ENCODE measurements at regions not wholly inside any gene's neighbourhood (a gene's known extent, or its start where the extent isn't known, plus 50 kb on each side); places are given as distances from the start of the nearest gene placed in this dataset.

DNA sequence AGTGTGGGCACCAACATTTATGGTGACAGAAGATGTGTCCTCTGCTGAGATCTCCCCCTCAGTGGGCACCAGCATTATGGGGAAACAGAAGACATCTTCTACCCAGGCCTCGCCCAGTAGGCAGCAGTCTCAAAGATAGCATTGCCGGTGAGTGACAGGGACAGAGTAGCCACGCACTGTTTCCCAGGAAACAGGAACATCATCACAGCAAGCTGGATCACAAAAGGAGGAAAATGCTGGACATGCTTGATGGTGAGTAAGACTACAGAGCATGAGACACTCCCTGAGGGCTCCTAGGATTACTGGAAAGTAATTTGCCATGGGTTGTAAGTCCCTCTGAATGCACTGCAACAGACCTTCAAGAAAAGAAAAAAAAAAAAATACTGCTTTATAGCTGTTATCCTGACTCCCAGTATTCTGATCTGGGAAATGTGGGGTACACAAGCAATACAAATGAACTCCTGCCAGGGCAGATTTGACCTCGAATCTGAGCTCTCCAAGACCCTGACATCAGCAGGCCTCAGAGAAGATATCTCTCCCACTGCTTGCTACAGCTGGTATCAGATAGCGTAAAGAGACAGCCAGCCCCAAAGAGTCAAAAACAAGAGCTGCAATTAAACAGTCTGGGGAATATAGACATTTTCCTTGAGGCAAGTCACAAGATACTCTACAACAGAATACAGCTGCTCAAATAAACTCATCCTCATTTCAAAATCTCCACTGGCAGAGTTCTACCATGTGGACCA is 180.4 kb downstream of the RBM26 start:
- Mint-ChIP-seq H3K36me3 (no peaks in the 10 kb centered on the region), H3K4me3 (no peak overlapping the region), H3K4me1 (peaks cover 25% of the 10 kb centered on the region), H3K27ac (no peak overlapping the region), H3K9me3 (no peaks in the 10 kb centered on the region; the same call in 1 of the 2 replicates), H3K27me3 (ENCODE audit: low read depth) (peaks cover 2% of the 10 kb centered on the region; the same call in 1 of the 2 replicates)
- DNase-seq (ENCODE audit: low spot score), result no peak
- ChIA-PET CTCF (interaction anchor here (1.0 to 1.7 kb wide), 2 partner anchors 82 to 166 kb away, joined by 3 to 5 read pairs; no protein-coding TSS in a partner anchor), POLR2A (no interaction called here)
- TF ChIP-seq CBFB (CRISPR knock-in tag; IDR thresholded peaks at IDR 0.05; ENCODE audit: low read depth), result no peak
- TF ChIP-seq, protein P1, sequence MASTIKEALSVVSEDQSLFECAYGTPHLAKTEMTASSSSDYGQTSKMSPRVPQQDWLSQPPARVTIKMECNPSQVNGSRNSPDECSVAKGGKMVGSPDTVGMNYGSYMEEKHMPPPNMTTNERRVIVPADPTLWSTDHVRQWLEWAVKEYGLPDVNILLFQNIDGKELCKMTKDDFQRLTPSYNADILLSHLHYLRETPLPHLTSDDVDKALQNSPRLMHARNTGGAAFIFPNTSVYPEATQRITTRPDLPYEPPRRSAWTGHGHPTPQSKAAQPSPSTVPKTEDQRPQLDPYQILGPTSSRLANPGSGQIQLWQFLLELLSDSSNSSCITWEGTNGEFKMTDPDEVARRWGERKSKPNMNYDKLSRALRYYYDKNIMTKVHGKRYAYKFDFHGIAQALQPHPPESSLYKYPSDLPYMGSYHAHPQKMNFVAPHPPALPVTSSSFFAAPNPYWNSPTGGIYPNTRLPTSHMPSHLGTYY (CRISPR knock-in tag; IDR thresholded peaks at IDR 0.05), result no peak
- no peak for TF ChIP-seq OVOL2 (CRISPR knock-in tag; IDR thresholded peaks at IDR 0.05; ENCODE audit: borderline replicate concordance)
- TF ChIP-seq ZNF263 (CRISPR knock-in tag; IDR thresholded peaks at IDR 0.05; ENCODE audit: low read depth), result no peak
- TF ChIP-seq ZNF396 (CRISPR knock-in tag; IDR thresholded peaks at IDR 0.05; ENCODE audit: borderline replicate concordance), result no peak
- TF ChIP-seq, protein P2, sequence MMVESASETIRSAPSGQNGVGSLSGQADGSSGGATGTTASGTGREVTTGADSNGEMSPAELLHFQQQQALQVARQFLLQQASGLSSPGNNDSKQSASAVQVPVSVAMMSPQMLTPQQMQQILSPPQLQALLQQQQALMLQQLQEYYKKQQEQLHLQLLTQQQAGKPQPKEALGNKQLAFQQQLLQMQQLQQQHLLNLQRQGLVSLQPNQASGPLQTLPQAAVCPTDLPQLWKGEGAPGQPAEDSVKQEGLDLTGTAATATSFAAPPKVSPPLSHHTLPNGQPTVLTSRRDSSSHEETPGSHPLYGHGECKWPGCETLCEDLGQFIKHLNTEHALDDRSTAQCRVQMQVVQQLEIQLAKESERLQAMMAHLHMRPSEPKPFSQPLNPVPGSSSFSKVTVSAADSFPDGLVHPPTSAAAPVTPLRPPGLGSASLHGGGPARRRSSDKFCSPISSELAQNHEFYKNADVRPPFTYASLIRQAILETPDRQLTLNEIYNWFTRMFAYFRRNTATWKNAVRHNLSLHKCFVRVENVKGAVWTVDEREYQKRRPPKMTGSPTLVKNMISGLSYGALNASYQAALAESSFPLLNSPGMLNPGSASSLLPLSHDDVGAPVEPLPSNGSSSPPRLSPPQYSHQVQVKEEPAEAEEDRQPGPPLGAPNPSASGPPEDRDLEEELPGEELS (CRISPR knock-in tag; IDR thresholded peaks at IDR 0.05), result no peak
- TF ChIP-seq ZMAT4 (CRISPR knock-in tag; IDR thresholded peaks at IDR 0.05), result no peak
- no peak for TF ChIP-seq E2F1 (CRISPR knock-in tag; IDR thresholded peaks at IDR 0.05)
- no peak for ATAC-seq

DNA sequence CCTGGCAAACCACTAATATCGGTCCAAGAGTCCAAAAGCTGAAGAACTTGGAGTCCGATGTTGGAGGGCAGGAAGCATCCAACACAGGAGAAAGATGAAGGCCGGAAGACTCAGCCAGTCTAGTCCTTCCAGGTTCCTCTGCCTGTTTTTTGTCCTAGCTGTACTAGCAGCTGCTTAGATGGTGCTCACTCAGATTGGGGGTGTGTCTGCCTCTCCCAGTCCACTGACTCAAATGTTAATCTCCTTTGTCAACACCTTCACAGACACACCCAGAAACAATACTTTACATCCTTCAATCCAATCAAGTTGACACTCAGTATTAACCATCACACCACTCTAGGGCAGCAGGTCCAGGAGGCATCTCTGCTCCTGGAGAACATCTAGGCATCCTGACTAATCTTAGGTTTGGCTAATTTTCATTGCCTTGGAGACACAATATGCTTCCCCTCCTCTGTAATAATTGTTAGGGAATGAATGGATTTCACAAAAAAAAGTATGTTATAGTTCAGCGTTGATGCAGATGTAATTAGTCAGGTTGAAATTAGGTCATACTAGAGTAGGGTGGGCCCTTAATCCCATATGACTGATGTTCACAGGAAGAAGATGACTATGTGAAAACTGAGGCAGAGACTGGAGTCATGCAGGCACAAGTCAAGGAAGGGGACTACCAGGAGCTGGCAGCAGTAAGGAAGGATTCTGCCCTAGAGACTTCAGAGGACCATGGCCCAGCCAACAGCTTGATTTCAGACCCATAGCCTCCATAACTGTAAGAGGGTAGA is 183.4 kb downstream of the RBM26 start:
- ChIA-PET CTCF (no interaction called here), POLR2A (no interaction called here)
- ATAC-seq (no peak), DNase-seq (ENCODE audit: low spot score) (no peak)
- H3K27ac Mint-ChIP-seq, result no peak overlapping the region
- no peak overlapping the region for H3K4me3 Mint-ChIP-seq
- H3K4me1 Mint-ChIP-seq, result peaks cover 23% of the 10 kb centered on the region
- H3K9me3 Mint-ChIP-seq, result peaks cover 4% of the 10 kb centered on the region
- peaks cover 2% of the 10 kb centered on the region; the same call in 1 of the 2 replicates for H3K27me3 Mint-ChIP-seq (ENCODE audit: low read depth)
- H3K36me3 Mint-ChIP-seq, result no peaks in the 10 kb centered on the region
- TF ChIP-seq ZNF317 (CRISPR knock-in tag; IDR thresholded peaks at IDR 0.05; ENCODE audit: borderline replicate concordance, low read depth), result no peak
- no peak for TF ChIP-seq ZNF263 (CRISPR knock-in tag; IDR thresholded peaks at IDR 0.05; ENCODE audit: low read depth)
- no peak for TF ChIP-seq FOXP1 (CRISPR knock-in tag; IDR thresholded peaks at IDR 0.05; ENCODE audit: borderline replicate concordance)
- TF ChIP-seq ATF1 (CRISPR knock-in tag; IDR thresholded peaks at IDR 0.05), result no peak
- TF ChIP-seq, protein P3, sequence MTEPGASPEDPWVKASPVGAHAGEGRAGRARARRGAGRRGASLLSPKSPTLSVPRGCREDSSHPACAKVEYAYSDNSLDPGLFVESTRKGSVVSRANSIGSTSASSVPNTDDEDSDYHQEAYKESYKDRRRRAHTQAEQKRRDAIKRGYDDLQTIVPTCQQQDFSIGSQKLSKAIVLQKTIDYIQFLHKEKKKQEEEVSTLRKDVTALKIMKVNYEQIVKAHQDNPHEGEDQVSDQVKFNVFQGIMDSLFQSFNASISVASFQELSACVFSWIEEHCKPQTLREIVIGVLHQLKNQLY (CRISPR knock-in tag; IDR thresholded peaks at IDR 0.05), result no peak
- no peak for TF ChIP-seq ESRRA (CRISPR knock-in tag; IDR thresholded peaks at IDR 0.05; ENCODE audit: borderline replicate concordance)
- no peak for TF ChIP-seq ZNF138 (CRISPR knock-in tag; conservative IDR thresholded peaks at IDR 0.05)
- no peak for TF ChIP-seq ETV6 (CRISPR knock-in tag; IDR thresholded peaks at IDR 0.05)
- no peak for TF ChIP-seq PREB (CRISPR knock-in tag; IDR thresholded peaks at IDR 0.05; ENCODE audit: borderline replicate concordance)
- no peak for TF ChIP-seq ZNF219 (CRISPR knock-in tag; IDR thresholded peaks at IDR 0.05; ENCODE audit: borderline replicate concordance)
- TF ChIP-seq, protein P1 (CRISPR knock-in tag; IDR thresholded peaks at IDR 0.05), result no peak
- TF ChIP-seq ZNF671 (CRISPR knock-in tag; IDR thresholded peaks at IDR 0.05), result no peak
- TF ChIP-seq, protein P4, sequence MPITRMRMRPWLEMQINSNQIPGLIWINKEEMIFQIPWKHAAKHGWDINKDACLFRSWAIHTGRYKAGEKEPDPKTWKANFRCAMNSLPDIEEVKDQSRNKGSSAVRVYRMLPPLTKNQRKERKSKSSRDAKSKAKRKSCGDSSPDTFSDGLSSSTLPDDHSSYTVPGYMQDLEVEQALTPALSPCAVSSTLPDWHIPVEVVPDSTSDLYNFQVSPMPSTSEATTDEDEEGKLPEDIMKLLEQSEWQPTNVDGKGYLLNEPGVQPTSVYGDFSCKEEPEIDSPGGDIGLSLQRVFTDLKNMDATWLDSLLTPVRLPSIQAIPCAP (CRISPR knock-in tag; IDR thresholded peaks at IDR 0.05), result no peak
